C4-2B (cell line): ENCODE measurements at regions not wholly inside any gene's neighbourhood (a gene's known extent, or its start where the extent isn't known, plus 50 kb on each side); places are given as distances from the start of the nearest gene placed in this dataset.
A peak's percentile ranks its signal among the peaks of the same experiment; 100 is the strongest.

Source experiments
- H3K27ac ChIP-seq: fragments of 450-650 bp; 2 replicates; pipeline ENCODE4 v1.5.1; 2017
- CTCF ChIP-seq: fragments of 450-650 bp; conservative IDR thresholded peaks from 2 replicates; pipeline ENCODE4 v1.5.1; 2017; ENCODE audit warnings: mild to moderate bottlenecking
- ZFX ChIP-seq: fragments of 450-650 bp; IDR thresholded peaks from 2 replicates; pipeline ENCODE4 v1.6.1; 2017

GRCh38 chr5:74130155-74130897, 504.3 kb downstream of the ARHGEF28 start:
- TF ChIP-seq ZFX (no peak), CTCF (no peak)

GRCh38 chr5:74127381-74128320, 501.7 kb downstream of the ARHGEF28 start:
- TF ChIP-seq CTCF (peak; percentile 54), ZFX (no peak)

More at GRCh38 chr5:74130155-74130897, 504.3 kb downstream of the ARHGEF28 start:
- H3K27ac ChIP-seq, result peak overlapping the region; percentile 8; the same call in 1 of the 2 replicates

GRCh38 chr5:74126294-74126693, 500.3 kb downstream of the ARHGEF28 start:
- H3K27ac ChIP-seq, result no peak overlapping the region
- TF ChIP-seq CTCF (no peak), ZFX (no peak)

More at GRCh38 chr5:74127381-74128320, 501.7 kb downstream of the ARHGEF28 start:
- peak overlapping the region; percentile 51 for H3K27ac ChIP-seq

GRCh38 chr5:74124826-74125225, 498.8 kb downstream of the ARHGEF28 start:
- no peak overlapping the region for H3K27ac ChIP-seq
- no peak for TF ChIP-seq ZFX
- no peak for TF ChIP-seq CTCF

GRCh38 chr5:74123929-74124328, 497.9 kb downstream of the ARHGEF28 start:
- no peak overlapping the region for H3K27ac ChIP-seq
- TF ChIP-seq ZFX (no peak), CTCF (no peak)

- TF ChIP-seq CTCF (no peak), ZFX (no peak)
- H3K27ac ChIP-seq, result no peak overlapping the region
These were observed 497.1 kb downstream of the ARHGEF28 start for GRCh38 chr5:74122979-74123590.
